Left lobe of liver (tissue), 2 donors: ENCODE measurements at regions not wholly inside any gene's neighbourhood (a gene's known extent, or its start where the extent isn't known, plus 50 kb on each side); places are given as distances from the start of the nearest gene placed in this dataset.
A peak's percentile ranks its signal among the peaks of the same experiment; 100 is the strongest.

Experiments
- ATAC-seq: fragments of 200-7000 bp; cut with Tn5 transposase; one replicate; pipeline ENCODE4 v1.9.1; 2020; ENCODE audit warnings: mild to moderate bottlenecking, moderate library complexity
- DNase-seq: peaks from one replicate; pipeline ENCODE4 v3.0.0-alpha.2; 2020; ENCODE audit warnings: low spot score
- donor health status: DM: no; HTN: no; CAD: no; lungs with moderate emphysema.
- donor health status: DM: no; HTN: yes; CAD: no.

- DNase-seq (no peak), ATAC-seq (no peak)
These were observed 146.1 kb downstream of the PDHA2 start for GRCh38 chr4:95985791-95986550.

GRCh38 chr4:95987851-95988250 lies 148.0 kb downstream of the PDHA2 start:
- ATAC-seq (no peak), DNase-seq (no peak)

GRCh38 chr4:95998311-95998710 lies 158.4 kb downstream of the PDHA2 start:
- no peak for DNase-seq
- no peak for ATAC-seq

- DNase-seq (no peak), ATAC-seq (no peak)
These were observed 164.3 kb downstream of the PDHA2 start for GRCh38 chr4:96003951-96004740.

- ATAC-seq (no peak), DNase-seq (no peak)
These were observed 169.7 kb downstream of the PDHA2 start for GRCh38 chr4:96009427-96010119.

GRCh38 chr4:96012687-96013086 lies 172.8 kb downstream of the PDHA2 start:
- ATAC-seq = no peak
- DNase-seq = no peak

- ATAC-seq = no peak
- DNase-seq = no peak
These were observed 176.9 kb downstream of the PDHA2 start for GRCh38 chr4:96016634-96017299.

GRCh38 chr4:96025011-96025410 lies 185.1 kb downstream of the PDHA2 start:
- ATAC-seq (no peak), DNase-seq (no peak)

GRCh38 chr4:96035727-96036126 lies 195.8 kb downstream of the PDHA2 start:
- DNase-seq (no peak), ATAC-seq (peak; percentile 33)

GRCh38 chr4:96036781-96037180 lies 196.9 kb downstream of the PDHA2 start:
- ATAC-seq (no peak), DNase-seq (no peak)

- no peak for ATAC-seq
These were observed 197.8 kb downstream of the PDHA2 start for GRCh38 chr4:96037705-96038104.

GRCh38 chr4:96039217-96039616 lies 199.3 kb downstream of the PDHA2 start:
- DNase-seq (no peak), ATAC-seq (no peak)

More at GRCh38 chr4:96037705-96038104, 197.8 kb downstream of the PDHA2 start:
- no peak for DNase-seq

GRCh38 chr4:96039803-96040436 lies 200.0 kb downstream of the PDHA2 start:
- DNase-seq (no peak), ATAC-seq (no peak)

GRCh38 chr4:96044971-96045370 lies 205.1 kb downstream of the PDHA2 start:
- ATAC-seq (no peak), DNase-seq (no peak)

- ATAC-seq = no peak
- no peak for DNase-seq
These were observed 212.9 kb downstream of the PDHA2 start for GRCh38 chr4:96052827-96053226.

- no peak for ATAC-seq
- no peak for DNase-seq
These were observed 216.5 kb downstream of the PDHA2 start for GRCh38 chr4:96056346-96056934.

- no peak for ATAC-seq
- no peak for DNase-seq
These were observed 223.7 kb downstream of the PDHA2 start for GRCh38 chr4:96063639-96064038.

GRCh38 chr4:96073461-96073860 lies 233.6 kb downstream of the PDHA2 start:
- ATAC-seq (no peak), DNase-seq (no peak)

GRCh38 chr4:96092151-96092705 lies 252.3 kb downstream of the PDHA2 start:
- ATAC-seq = no peak
- no peak for DNase-seq

GRCh38 chr4:96093057-96093456 lies 253.2 kb downstream of the PDHA2 start:
- DNase-seq = no peak
- peak; percentile 27 for ATAC-seq
